OCI-LY3 (cell line): ENCODE measurements at regions not wholly inside any gene's neighbourhood (a gene's known extent, or its start where the extent isn't known, plus 50 kb on each side); places are given as distances from the start of the nearest gene placed in this dataset.
"Not testable (repeated sequence)": the region's sequence is repeated elsewhere in the genome, so short reads cannot be mapped to it uniquely, and the experiment has no call there.

ENCODE experiments used
- H2AFZ ChIP-seq: fragments of 200-600, 300-600 bp; shearing (Covaris generic); 2 replicates; pipeline ENCODE4 v1.6.0; 2014; ENCODE audit warnings: antibody characterized with exemption, low read depth, low read length
- H3K27ac ChIP-seq: fragments of 200-600, 300-600 bp; sonication (generic); 2 replicates; pipeline ENCODE4 v1.5.1; 2014; ENCODE audit warnings: mild to moderate bottlenecking, low read length, moderate library complexity, mixed read lengths
- H3K27me3 ChIP-seq: fragments of 200-600, 300-600 bp; sonication (generic); 2 replicates; pipeline ENCODE4 v1.6.1; 2014; ENCODE audit warnings: low read depth, low read length, mixed read lengths
- H3K36me3 ChIP-seq: fragments of 200-600, 300-600 bp; sonication (generic); replicated peaks from 2 replicates; pipeline ENCODE3; 2014; ENCODE audit warnings: low read depth, low read length, mixed read lengths
- H3K4me1 ChIP-seq: fragments of 300-600, 200-600 bp; sonication (generic); 2 replicates; pipeline ENCODE4 v1.6.1; 2014; ENCODE audit warnings: low read length, mixed read lengths
- H3K4me2 ChIP-seq: fragments of 200-600, 300-600 bp; sonication (generic); 2 replicates; pipeline ENCODE4 v1.6.1; 2014; ENCODE audit warnings: low read length, mixed read lengths
- H3K4me3 ChIP-seq: fragments of 300-600, 200-600 bp; sonication (generic); 2 replicates; pipeline ENCODE4 v1.5.1; 2014; ENCODE audit warnings: antibody characterized with exemption, mild to moderate bottlenecking, low read length, moderate library complexity
- H3K79me2 ChIP-seq: fragments of 300-600, 200-600 bp; shearing (Covaris generic); 2 replicates; pipeline ENCODE4 v1.6.1; 2014; ENCODE audit warnings: mild to moderate bottlenecking, low read length, mixed read lengths
- H3K9ac ChIP-seq: fragments of 300-600, 200-600 bp; shearing (Covaris generic); 2 replicates; pipeline ENCODE4 v1.6.0; 2014; ENCODE audit warnings: mild to moderate bottlenecking, low read length, moderate library complexity
- H3K9me3 ChIP-seq: fragments of 200-600, 300-600 bp; shearing (Covaris generic); 2 replicates; pipeline ENCODE4 v1.6.1; 2014; ENCODE audit warnings: low read length, mixed read lengths; ENCODE audit not compliant: insufficient read depth
- H4K20me1 ChIP-seq: fragments of 200-600, 300-600 bp; sonication (generic); 2 replicates; pipeline ENCODE4 v1.6.1; 2016; ENCODE audit warnings: low read length, mixed read lengths; ENCODE audit not compliant: insufficient read depth
- EZH2phosphoT487 ChIP-seq: fragments of 200-600 bp; shearing (Covaris generic); IDR thresholded peaks from 2 replicates; pipeline ENCODE4 v1.6.1; 2018; ENCODE audit warnings: antibody characterized with exemption, mixed run types, low read depth
- TF ChIP-seq, protein P1 (sequence below): fragments of 200-600, 300-600 bp; sonication (generic); IDR thresholded peaks from 2 replicates; pipeline ENCODE4 v1.5.1; 2014; ENCODE audit warnings: antibody characterized with exemption, low read length, low read depth

DNA sequence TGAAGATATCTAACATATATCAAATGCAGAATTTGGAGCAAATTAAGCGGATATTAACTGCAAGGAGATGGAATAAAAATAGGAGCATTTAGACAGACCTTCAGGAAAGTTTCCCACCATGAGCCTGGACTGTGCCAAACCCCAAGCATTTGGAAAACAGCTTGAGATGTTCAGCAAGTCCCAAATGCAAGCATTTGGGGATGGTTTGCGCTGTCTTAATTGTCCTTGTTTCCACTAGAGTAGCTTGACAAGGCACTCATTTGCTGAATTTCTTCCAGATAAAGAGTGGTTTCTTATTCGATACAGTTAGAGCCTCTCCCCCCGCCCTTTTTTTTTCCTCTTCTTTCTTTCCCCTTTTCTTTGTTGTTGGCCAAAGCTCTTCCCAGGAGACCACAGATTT is 77.1 kb upstream of the CDC42EP3 start:
- TF ChIP-seq, protein P1, sequence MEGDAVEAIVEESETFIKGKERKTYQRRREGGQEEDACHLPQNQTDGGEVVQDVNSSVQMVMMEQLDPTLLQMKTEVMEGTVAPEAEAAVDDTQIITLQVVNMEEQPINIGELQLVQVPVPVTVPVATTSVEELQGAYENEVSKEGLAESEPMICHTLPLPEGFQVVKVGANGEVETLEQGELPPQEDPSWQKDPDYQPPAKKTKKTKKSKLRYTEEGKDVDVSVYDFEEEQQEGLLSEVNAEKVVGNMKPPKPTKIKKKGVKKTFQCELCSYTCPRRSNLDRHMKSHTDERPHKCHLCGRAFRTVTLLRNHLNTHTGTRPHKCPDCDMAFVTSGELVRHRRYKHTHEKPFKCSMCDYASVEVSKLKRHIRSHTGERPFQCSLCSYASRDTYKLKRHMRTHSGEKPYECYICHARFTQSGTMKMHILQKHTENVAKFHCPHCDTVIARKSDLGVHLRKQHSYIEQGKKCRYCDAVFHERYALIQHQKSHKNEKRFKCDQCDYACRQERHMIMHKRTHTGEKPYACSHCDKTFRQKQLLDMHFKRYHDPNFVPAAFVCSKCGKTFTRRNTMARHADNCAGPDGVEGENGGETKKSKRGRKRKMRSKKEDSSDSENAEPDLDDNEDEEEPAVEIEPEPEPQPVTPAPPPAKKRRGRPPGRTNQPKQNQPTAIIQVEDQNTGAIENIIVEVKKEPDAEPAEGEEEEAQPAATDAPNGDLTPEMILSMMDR, result no peak
- TF ChIP-seq EZH2phosphoT487, result no peak
- Histone ChIP-seq H3K36me3 (no peaks in the 10 kb centered on the region), H3K4me3 (no peak overlapping the region), H4K20me1 (no peaks in the 10 kb centered on the region), H3K4me2 (no peak overlapping the region), H2AFZ (no peak overlapping the region), H3K9me3 (no peaks in the 10 kb centered on the region), H3K9ac (no peak overlapping the region), H3K79me2 (no peaks in the 10 kb centered on the region), H3K4me1 (no peaks in the 10 kb centered on the region), H3K27me3 (no peaks in the 10 kb centered on the region), H3K27ac (no peak overlapping the region)

DNA sequence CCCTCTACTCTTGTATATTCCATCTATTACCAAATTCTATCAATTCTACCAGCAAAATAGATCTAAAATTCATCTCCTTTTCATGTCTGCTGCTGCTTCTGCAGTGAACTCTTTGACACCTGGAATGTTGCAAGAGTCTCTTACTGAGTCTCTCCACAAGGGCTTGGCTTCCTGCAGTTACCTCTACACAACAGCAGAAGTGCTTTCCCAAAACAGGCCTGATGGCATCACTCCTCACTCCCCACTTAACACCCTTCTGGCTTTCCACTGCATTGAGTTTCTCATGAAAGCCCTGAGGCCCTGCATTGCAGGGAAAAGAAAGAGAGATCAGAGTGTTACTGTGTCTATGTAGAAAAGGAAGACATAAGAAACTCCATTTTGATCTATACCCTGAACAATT is 78.8 kb upstream of the CDC42EP3 start:
- not testable (repeated sequence) for H3K9ac ChIP-seq, H3K36me3 ChIP-seq, H3K27ac ChIP-seq, H3K4me2 ChIP-seq, H3K4me3 ChIP-seq, H3K9me3 ChIP-seq, H2AFZ ChIP-seq, H3K4me1 ChIP-seq, H4K20me1 ChIP-seq, H3K27me3 ChIP-seq, H3K79me2 ChIP-seq

DNA sequence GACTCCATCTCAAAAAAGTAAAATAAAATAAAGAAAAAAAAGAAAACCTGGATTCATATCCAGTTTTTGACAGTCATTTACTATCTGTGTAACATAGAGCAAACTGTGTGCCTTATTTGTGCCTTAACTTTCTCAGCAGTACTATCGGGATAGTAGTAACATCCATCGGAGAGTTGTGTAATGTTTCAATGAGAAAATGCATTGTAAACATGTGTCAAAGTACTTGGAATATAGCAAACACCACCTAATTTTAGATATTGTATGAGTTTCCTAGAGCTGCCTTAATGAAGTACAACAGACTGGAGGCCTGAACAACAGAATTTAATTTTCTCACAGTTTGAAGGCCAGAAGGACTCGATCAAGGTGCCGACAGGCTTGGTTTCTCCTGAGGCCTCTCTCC is 81.3 kb upstream of the CDC42EP3 start:
- TF ChIP-seq, protein P1, result no peak
- no peak for TF ChIP-seq EZH2phosphoT487
- H3K27ac ChIP-seq, result no peak overlapping the region
- H3K9me3 ChIP-seq, result no peaks in the 10 kb centered on the region
- H3K27me3 ChIP-seq, result no peaks in the 10 kb centered on the region
- H3K4me1 ChIP-seq, result no peaks in the 10 kb centered on the region
- H3K9ac ChIP-seq, result no peak overlapping the region
- H2AFZ ChIP-seq, result no peak overlapping the region
- no peak overlapping the region for H3K4me3 ChIP-seq
- no peaks in the 10 kb centered on the region for H3K79me2 ChIP-seq
- H3K4me2 ChIP-seq, result no peak overlapping the region
- H4K20me1 ChIP-seq, result no peaks in the 10 kb centered on the region
- no peaks in the 10 kb centered on the region for H3K36me3 ChIP-seq

DNA sequence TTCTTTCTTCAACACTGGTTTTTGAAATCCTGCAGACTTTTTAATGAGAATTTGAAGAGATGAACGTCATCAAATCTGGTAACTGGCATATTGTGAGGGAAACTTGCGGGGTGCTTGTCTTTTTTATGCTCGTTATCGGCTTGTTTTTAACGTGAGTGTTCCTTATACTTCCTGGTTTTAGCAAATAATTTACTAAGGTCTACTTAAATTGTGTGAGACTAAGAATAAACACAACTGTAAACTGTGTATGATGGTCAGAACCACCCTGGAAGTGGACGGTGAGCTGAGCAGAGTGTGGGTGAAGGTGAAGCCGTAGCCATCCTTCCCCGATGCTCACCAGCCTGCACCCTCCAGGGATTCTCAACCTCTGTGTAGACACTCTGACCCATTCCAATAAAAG is 82.3 kb upstream of the CDC42EP3 start:
- Histone ChIP-seq H3K79me2 (no peaks in the 10 kb centered on the region), H3K27ac (no peak overlapping the region), H2AFZ (no peak overlapping the region), H3K4me1 (no peaks in the 10 kb centered on the region), H3K4me3 (no peak overlapping the region), H3K36me3 (no peaks in the 10 kb centered on the region), H3K4me2 (no peak overlapping the region), H4K20me1 (no peaks in the 10 kb centered on the region), H3K9me3 (no peaks in the 10 kb centered on the region), H3K9ac (no peak overlapping the region), H3K27me3 (no peaks in the 10 kb centered on the region)
- no peak for TF ChIP-seq EZH2phosphoT487
- TF ChIP-seq, protein P1, result no peak

DNA sequence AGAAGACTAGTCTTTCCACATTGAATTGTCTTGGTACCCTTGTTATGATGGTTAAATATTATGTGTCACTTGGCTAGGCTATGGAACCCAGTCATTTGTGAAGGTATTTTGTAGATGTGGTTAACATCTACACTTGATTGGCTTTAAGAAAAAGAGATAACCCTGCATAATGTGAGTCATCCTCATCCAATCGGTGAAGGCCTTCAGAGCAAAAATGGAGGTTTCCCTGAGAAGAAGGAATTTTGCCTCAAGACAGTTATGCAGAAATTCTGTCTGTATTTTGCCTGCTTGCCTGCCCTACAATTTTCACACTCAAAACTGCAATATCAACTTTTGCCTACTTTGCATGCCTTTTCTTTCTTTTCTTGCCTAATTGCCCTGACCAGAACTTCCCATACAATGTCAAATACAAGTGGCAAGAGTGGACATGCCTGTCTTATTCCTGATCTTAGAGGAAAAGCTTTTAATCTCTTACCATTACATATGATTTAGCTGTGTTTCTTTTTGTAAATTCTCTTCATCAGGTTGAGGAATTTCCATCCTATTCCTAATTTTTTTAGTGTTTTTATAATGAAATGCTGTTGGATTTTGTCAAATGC is 84.6 kb upstream of the CDC42EP3 start:
- not testable (repeated sequence) for H3K79me2 ChIP-seq, H3K9ac ChIP-seq, H4K20me1 ChIP-seq, H3K36me3 ChIP-seq, H3K27ac ChIP-seq, H2AFZ ChIP-seq, H3K4me2 ChIP-seq, H3K4me1 ChIP-seq, H3K9me3 ChIP-seq, H3K4me3 ChIP-seq, H3K27me3 ChIP-seq

DNA sequence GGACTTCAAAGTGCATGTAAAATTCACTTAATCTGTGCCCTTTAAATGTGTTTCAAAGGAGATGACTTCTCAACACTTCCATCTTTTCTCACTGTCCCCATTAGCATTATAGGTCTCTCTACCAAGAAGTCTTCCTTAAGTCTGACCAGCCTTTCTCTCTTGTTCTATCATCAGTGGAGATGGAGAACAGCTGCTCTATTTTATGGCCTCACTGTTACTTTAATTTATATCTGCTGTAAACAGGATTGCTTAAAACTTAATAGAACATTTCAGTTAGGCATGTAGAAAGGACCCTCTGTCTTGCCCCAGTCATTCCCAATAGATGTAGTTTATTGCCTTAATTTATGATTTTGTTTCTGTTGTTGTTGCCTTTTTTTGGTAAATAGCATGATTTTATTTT is 86.0 kb upstream of the CDC42EP3 start:
- H3K4me3 ChIP-seq, H3K9ac ChIP-seq, H2AFZ ChIP-seq, H3K27ac ChIP-seq, H3K79me2 ChIP-seq, H3K4me1 ChIP-seq, H3K27me3 ChIP-seq, H4K20me1 ChIP-seq, H3K4me2 ChIP-seq, H3K36me3 ChIP-seq, H3K9me3 ChIP-seq: not testable (repeated sequence)

DNA sequence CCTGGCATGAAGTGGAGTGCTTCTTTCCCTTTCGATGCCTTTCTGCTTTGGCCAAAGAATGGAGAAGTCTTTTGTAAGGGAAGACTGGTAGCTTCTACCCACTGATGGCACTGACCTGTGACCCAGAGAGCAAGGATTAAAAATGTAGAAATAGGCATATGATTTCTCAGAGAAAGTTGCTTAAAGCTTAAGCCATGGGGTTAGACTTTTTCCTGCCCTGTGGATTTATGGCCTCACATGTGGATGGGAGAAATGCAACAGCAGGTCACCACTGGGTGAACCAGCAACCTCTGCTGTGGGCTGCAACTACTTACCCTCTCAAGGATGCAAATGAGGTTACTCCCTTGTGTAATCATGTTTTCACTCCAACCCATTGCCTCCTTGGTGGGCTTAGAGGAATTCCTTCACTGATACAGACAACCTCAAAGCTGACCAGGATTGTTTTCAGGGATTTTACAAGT is 86.7 kb upstream of the CDC42EP3 start:
- H3K9me3 ChIP-seq, H2AFZ ChIP-seq, H3K4me1 ChIP-seq, H3K4me3 ChIP-seq, H3K36me3 ChIP-seq, H3K4me2 ChIP-seq, H4K20me1 ChIP-seq, H3K27me3 ChIP-seq, H3K79me2 ChIP-seq, H3K9ac ChIP-seq, H3K27ac ChIP-seq: not testable (repeated sequence)
